ENCODE measurements at regions not wholly inside any gene's neighbourhood (a gene's known extent, or its start where the extent isn't known, plus 50 kb on each side); places are given as distances from the start of the nearest gene placed in this dataset.

GRCh38 chr3:14283092-14283812, 104.6 kb downstream of the LSM3 start:
- TF ChIP-seq CTCF (IDR thresholded peaks at IDR 0.05; ENCODE audit: poor library complexity), result no peak
- TF ChIP-seq EZH2phosphoT487 (IDR thresholded peaks at IDR 0.05; ENCODE audit: low read depth, severe bottlenecking, unreplicated experiment), result no peak
- no peak for TF ChIP-seq EZH2 (IDR thresholded peaks at IDR 0.05; ENCODE audit: borderline replicate concordance)
